SU-DHL-6 (cell line): ENCODE measurements at regions not wholly inside any gene's neighbourhood (a gene's known extent, or its start where the extent isn't known, plus 50 kb on each side); places are given as distances from the start of the nearest gene placed in this dataset.

ENCODE experiments used
- H2AFZ ChIP-seq: fragments of 200-600 bp; sonication (generic); 2 replicates; pipeline ENCODE4 v1.6.1; 2014; ENCODE audit warnings: low read depth, mild to moderate bottlenecking, moderate library complexity, mixed read lengths, antibody characterized with exemption, low read length; ENCODE audit not compliant: severe bottlenecking
- H3F3A ChIP-seq: fragments of 200-600 bp; shearing (Covaris generic); 2 replicates; pipeline ENCODE4 v1.6.0; 2016; ENCODE audit warnings: antibody characterized with exemption, mild to moderate bottlenecking; ENCODE audit not compliant: insufficient read depth
- H3K27ac ChIP-seq: fragments of 200-600 bp; sonication (generic); 2 replicates; pipeline ENCODE4 v1.5.1; 2016; ENCODE audit warnings: low read depth, mild to moderate bottlenecking, low read length, moderate library complexity, mixed read lengths
- H3K27me3 ChIP-seq: fragments of 200-600 bp; sonication (generic), shearing (Covaris generic); 2 replicates; pipeline ENCODE4 v1.6.0; 2014; ENCODE audit warnings: mild to moderate bottlenecking, low read length
- H3K36me3 ChIP-seq: fragments of 200-600 bp; sonication (generic); 2 replicates; pipeline ENCODE4 v1.6.1; 2014; ENCODE audit warnings: mild to moderate bottlenecking, low read length, mixed read lengths
- H3K4me2 ChIP-seq: fragments of 300-600, 200-600 bp; shearing (Covaris generic), sonication (generic); 2 replicates; pipeline ENCODE4 v1.6.0; 2014; ENCODE audit warnings: low read length, low read depth, mild to moderate bottlenecking; ENCODE audit not compliant: poor library complexity, severe bottlenecking
- H3K4me3 ChIP-seq: fragments of 200-600 bp; sonication (generic); 2 replicates; pipeline ENCODE4 v1.5.1; 2014; ENCODE audit warnings: antibody characterized with exemption, low read length, mild to moderate bottlenecking, mixed read lengths; ENCODE audit not compliant: insufficient read depth, poor library complexity, severe bottlenecking
- H3K79me2 ChIP-seq: fragments of 200-600 bp; sonication (generic); 2 replicates; pipeline ENCODE4 v1.6.1; 2014; ENCODE audit warnings: mild to moderate bottlenecking, low read length, moderate library complexity; ENCODE audit not compliant: insufficient read depth
- H3K9ac ChIP-seq: fragments of 200-600 bp; sonication (generic); 2 replicates; pipeline ENCODE4 v1.7.0; 2014; ENCODE audit warnings: mild to moderate bottlenecking, low read length
- H3K9me2 ChIP-seq: fragments of 200-600 bp; sonication (generic); replicated peaks from 2 replicates; pipeline ENCODE4 v1.6.1; 2014; ENCODE audit warnings: low read length; ENCODE audit not compliant: insufficient read depth
- H3K9me3 ChIP-seq: fragments of 200-600 bp; sonication (generic); 2 replicates; pipeline ENCODE4 v1.6.1; 2014; ENCODE audit warnings: low read length, mixed read lengths; ENCODE audit not compliant: insufficient read depth
- H4K20me1 ChIP-seq: fragments of 200-600 bp; sonication (generic); 2 replicates; pipeline ENCODE4 v1.6.1; 2014; ENCODE audit warnings: low read depth, mild to moderate bottlenecking, antibody characterized with exemption, low read length, moderate library complexity, mixed read lengths
- CTCF ChIP-seq: fragments of 200-600 bp; sonication (generic); IDR thresholded peaks from one replicate; pipeline ENCODE4 v1.5.1; 2017; ENCODE audit warnings: antibody characterized with exemption, mild to moderate bottlenecking, low read length, moderate library complexity; ENCODE audit not compliant: insufficient read depth, poor library complexity, severe bottlenecking
- EZH2phosphoT487 ChIP-seq: fragments of 200-600 bp; sonication (generic), shearing (Covaris generic); conservative IDR thresholded peaks from 2 replicates; pipeline ENCODE4 v1.6.1; 2018; ENCODE audit warnings: mild to moderate bottlenecking, antibody characterized with exemption, low read length, moderate library complexity, mixed read lengths

GRCh38 chr1:217186664-217187063 is 444.2 kb downstream of the GPATCH2 start:
- Histone ChIP-seq H2AFZ (no peak overlapping the region), H3K4me2 (no peak overlapping the region), H3K9me3 (no peaks in the 10 kb centered on the region), H3K36me3 (no peaks in the 10 kb centered on the region), H3K9me2 (no peaks in the 10 kb centered on the region), H3F3A (no peaks in the 10 kb centered on the region), H4K20me1 (no peaks in the 10 kb centered on the region), H3K9ac (no peak overlapping the region), H3K27ac (no peak overlapping the region), H3K79me2 (no peaks in the 10 kb centered on the region), H3K4me3 (no peak overlapping the region), H3K27me3 (no peaks in the 10 kb centered on the region)
- no peak for TF ChIP-seq CTCF

GRCh38 chr1:217184854-217185253 is 446.0 kb downstream of the GPATCH2 start:
- Histone ChIP-seq H3K9ac (no peak overlapping the region), H3K9me2 (no peaks in the 10 kb centered on the region), H3K4me3 (no peak overlapping the region), H3K27me3 (no peaks in the 10 kb centered on the region), H3K9me3 (no peaks in the 10 kb centered on the region), H3K36me3 (no peaks in the 10 kb centered on the region), H2AFZ (no peak overlapping the region), H3K4me2 (no peak overlapping the region), H3K79me2 (no peaks in the 10 kb centered on the region), H3K27ac (no peak overlapping the region), H4K20me1 (no peaks in the 10 kb centered on the region), H3F3A (no peaks in the 10 kb centered on the region)
- TF ChIP-seq CTCF, result no peak
- TF ChIP-seq EZH2phosphoT487, result no peak

GRCh38 chr1:217182992-217183391 is 447.9 kb downstream of the GPATCH2 start:
- no peak for TF ChIP-seq CTCF
- no peak for TF ChIP-seq EZH2phosphoT487
- Histone ChIP-seq H3K9ac (no peak overlapping the region), H3K79me2 (no peaks in the 10 kb centered on the region), H2AFZ (no peak overlapping the region), H4K20me1 (no peaks in the 10 kb centered on the region), H3F3A (no peaks in the 10 kb centered on the region), H3K36me3 (no peaks in the 10 kb centered on the region), H3K9me3 (no peaks in the 10 kb centered on the region), H3K4me2 (no peak overlapping the region), H3K27ac (no peak overlapping the region), H3K27me3 (no peaks in the 10 kb centered on the region), H3K4me3 (no peak overlapping the region), H3K9me2 (no peaks in the 10 kb centered on the region; the same call in 1 of the 2 replicates)

- Histone ChIP-seq H3K79me2 (no peaks in the 10 kb centered on the region), H3F3A (no peaks in the 10 kb centered on the region), H4K20me1 (no peaks in the 10 kb centered on the region), H3K4me3 (no peak overlapping the region), H3K9ac (no peak overlapping the region), H3K4me2 (no peak overlapping the region), H3K36me3 (no peaks in the 10 kb centered on the region), H3K27ac (no peak overlapping the region), H3K9me3 (no peaks in the 10 kb centered on the region), H2AFZ (no peak overlapping the region), H3K27me3 (no peaks in the 10 kb centered on the region), H3K9me2 (no peaks in the 10 kb centered on the region; the same call in 1 of the 2 replicates)
- TF ChIP-seq CTCF (no peak), EZH2phosphoT487 (no peak)
Observed at GRCh38 chr1:217181756-217182155, 449.1 kb downstream of the GPATCH2 start.
